Activated CD4-positive, alpha-beta T cell treated with anti-CD3 and anti-CD28 coated beads, Interleukin-2, amount 10 ng/mL, durations not matched to agents 7 days and 5 days (primary cell): ENCODE measurements at regions not wholly inside any gene's neighbourhood (a gene's known extent, or its start where the extent isn't known, plus 50 kb on each side); places are given as distances from the start of the nearest gene placed in this dataset.
A peak's percentile ranks its signal among the peaks of the same experiment; 100 is the strongest.

Experiments
- CTCF ChIA-PET: fragments of 350-600 bp; sonication (Branson Sonifier 250); formaldehyde crosslinking; loops from one replicate; lab custom pipeline; 2021; ENCODE audit warnings: antibody characterized with exemption; lab: Charles Lee
- POLR2A ChIA-PET: fragments of 350-600 bp; sonication (Branson Sonifier 250); formaldehyde crosslinking; loops from one replicate; lab custom pipeline; 2021; ENCODE audit warnings: antibody characterized with exemption; lab: Charles Lee
- DNase-seq: peaks from one replicate; pipeline ENCODE4 v3.0.0-alpha.2; 2020
- H3K27ac Mint-ChIP-seq: one replicate; pipeline ENCODE4 v1.8.0; 2021; ENCODE audit warnings: mild to moderate bottlenecking, moderate library complexity, mixed read lengths
- H3K27me3 Mint-ChIP-seq: one replicate; pipeline ENCODE4 v1.8.0; 2021; ENCODE audit warnings: mixed read lengths
- H3K36me3 Mint-ChIP-seq: one replicate; pipeline ENCODE4 v1.8.0; 2021; ENCODE audit warnings: low read depth, mixed read lengths
- H3K4me1 Mint-ChIP-seq: one replicate; pipeline ENCODE4 v1.8.0; 2021; ENCODE audit warnings: mixed read lengths
- H3K4me3 Mint-ChIP-seq: one replicate; pipeline ENCODE4 v1.8.0; 2021; ENCODE audit warnings: mild to moderate bottlenecking, moderate library complexity, mixed read lengths
- H3K9me3 Mint-ChIP-seq: one replicate; pipeline ENCODE4 v1.8.0; 2021; ENCODE audit warnings: mixed read lengths

- ChIA-PET CTCF (no interaction called here), POLR2A (no interaction called here)
- Mint-ChIP-seq H3K9me3 (no peaks in the 10 kb centered on the region), H3K4me3 (no peak overlapping the region), H3K27ac (no peak overlapping the region), H3K27me3 (no peaks in the 10 kb centered on the region), H3K4me1 (no peaks in the 10 kb centered on the region), H3K36me3 (no peaks in the 10 kb centered on the region)
- no peak for DNase-seq
Measured at GRCh38 chr4:85257817-85258370, 217.1 kb upstream of the ARHGAP24 start.

GRCh38 chr4:85260064-85260463, 214.9 kb upstream of the ARHGAP24 start:
- CTCF ChIA-PET, result no interaction called here
- H3K27me3 Mint-ChIP-seq, result no peaks in the 10 kb centered on the region
- POLR2A ChIA-PET, result no interaction called here
- H3K4me1 Mint-ChIP-seq, result no peaks in the 10 kb centered on the region
- no peak overlapping the region for H3K27ac Mint-ChIP-seq
- no peaks in the 10 kb centered on the region for H3K9me3 Mint-ChIP-seq
- H3K4me3 Mint-ChIP-seq, result no peak overlapping the region
- no peak for DNase-seq
- H3K36me3 Mint-ChIP-seq, result no peaks in the 10 kb centered on the region

- H3K4me1 Mint-ChIP-seq, result no peaks in the 10 kb centered on the region
- H3K36me3 Mint-ChIP-seq, result no peaks in the 10 kb centered on the region
- no peaks in the 10 kb centered on the region for H3K27me3 Mint-ChIP-seq
- DNase-seq, result no peak
- CTCF ChIA-PET, result no interaction called here
- H3K27ac Mint-ChIP-seq, result no peak overlapping the region
- no peak overlapping the region for H3K4me3 Mint-ChIP-seq
- POLR2A ChIA-PET, result no interaction called here
- H3K9me3 Mint-ChIP-seq, result no peaks in the 10 kb centered on the region
Measured at GRCh38 chr4:85265234-85265633, 209.7 kb upstream of the ARHGAP24 start.

GRCh38 chr4:85268188-85268587, 206.8 kb upstream of the ARHGAP24 start:
- DNase-seq, result no peak
- H3K36me3 Mint-ChIP-seq, result no peaks in the 10 kb centered on the region
- no peaks in the 10 kb centered on the region for H3K9me3 Mint-ChIP-seq
- no peak overlapping the region for H3K27ac Mint-ChIP-seq
- ChIA-PET POLR2A (no interaction called here), CTCF (no interaction called here)
- H3K4me1 Mint-ChIP-seq, result no peaks in the 10 kb centered on the region
- H3K27me3 Mint-ChIP-seq, result no peaks in the 10 kb centered on the region
- H3K4me3 Mint-ChIP-seq, result no peak overlapping the region

GRCh38 chr4:85268961-85269360, 206.0 kb upstream of the ARHGAP24 start:
- Mint-ChIP-seq H3K9me3 (peaks cover 3% of the 10 kb centered on the region), H3K4me1 (no peaks in the 10 kb centered on the region), H3K27me3 (no peaks in the 10 kb centered on the region)

GRCh38 chr4:85274955-85275354, 200.0 kb upstream of the ARHGAP24 start:
- H3K27ac Mint-ChIP-seq, result no peak overlapping the region
- no peak for DNase-seq
- ChIA-PET POLR2A (no interaction called here), CTCF (no interaction called here)
- peaks cover 3% of the 10 kb centered on the region for H3K9me3 Mint-ChIP-seq
- H3K27me3 Mint-ChIP-seq, result no peaks in the 10 kb centered on the region
- no peak overlapping the region for H3K4me3 Mint-ChIP-seq
- no peaks in the 10 kb centered on the region for H3K4me1 Mint-ChIP-seq
- H3K36me3 Mint-ChIP-seq, result no peaks in the 10 kb centered on the region

More at GRCh38 chr4:85268961-85269360, 206.0 kb upstream of the ARHGAP24 start:
- Mint-ChIP-seq H3K4me3 (no peak overlapping the region), H3K36me3 (no peaks in the 10 kb centered on the region), H3K27ac (no peak overlapping the region)
- no peak for DNase-seq
- POLR2A ChIA-PET, result no interaction called here
- CTCF ChIA-PET, result no interaction called here

GRCh38 chr4:85280963-85281362, 194.0 kb upstream of the ARHGAP24 start:
- Mint-ChIP-seq H3K4me3 (no peak overlapping the region), H3K27ac (no peak overlapping the region), H3K27me3 (no peaks in the 10 kb centered on the region), H3K36me3 (no peaks in the 10 kb centered on the region), H3K9me3 (peaks cover 3% of the 10 kb centered on the region), H3K4me1 (no peaks in the 10 kb centered on the region)
- CTCF ChIA-PET, result no interaction called here
- POLR2A ChIA-PET, result no interaction called here
- DNase-seq, result no peak

GRCh38 chr4:85291226-85291625, 183.7 kb upstream of the ARHGAP24 start:
- Mint-ChIP-seq H3K9me3 (peaks cover 2% of the 10 kb centered on the region), H3K27ac (no peak overlapping the region), H3K4me3 (no peak overlapping the region), H3K27me3 (no peaks in the 10 kb centered on the region), H3K4me1 (no peaks in the 10 kb centered on the region), H3K36me3 (no peaks in the 10 kb centered on the region)
- DNase-seq, result no peak
- ChIA-PET CTCF (no interaction called here), POLR2A (no interaction called here)

GRCh38 chr4:85298037-85298436, 176.9 kb upstream of the ARHGAP24 start:
- H3K27ac Mint-ChIP-seq, result no peak overlapping the region
- ChIA-PET CTCF (no interaction called here), POLR2A (no interaction called here)

GRCh38 chr4:85302193-85302736, 172.7 kb upstream of the ARHGAP24 start:
- Mint-ChIP-seq H3K4me3 (no peak overlapping the region), H3K36me3 (no peaks in the 10 kb centered on the region), H3K9me3 (no peaks in the 10 kb centered on the region), H3K4me1 (no peaks in the 10 kb centered on the region), H3K27me3 (no peaks in the 10 kb centered on the region), H3K27ac (no peak overlapping the region)
- ChIA-PET POLR2A (no interaction called here), CTCF (no interaction called here)
- no peak for DNase-seq

More at GRCh38 chr4:85298037-85298436, 176.9 kb upstream of the ARHGAP24 start:
- Mint-ChIP-seq H3K4me1 (no peaks in the 10 kb centered on the region), H3K4me3 (no peak overlapping the region), H3K27me3 (no peaks in the 10 kb centered on the region), H3K36me3 (no peaks in the 10 kb centered on the region), H3K9me3 (peaks cover 2% of the 10 kb centered on the region)
- no peak for DNase-seq

GRCh38 chr4:85302756-85303155, 172.2 kb upstream of the ARHGAP24 start:
- Mint-ChIP-seq H3K4me3 (no peak overlapping the region), H3K27me3 (no peaks in the 10 kb centered on the region), H3K9me3 (no peaks in the 10 kb centered on the region), H3K36me3 (no peaks in the 10 kb centered on the region), H3K4me1 (no peaks in the 10 kb centered on the region), H3K27ac (peak overlapping the region; percentile 5)
- POLR2A ChIA-PET, result no interaction called here
- no peak for DNase-seq
- CTCF ChIA-PET, result no interaction called here

GRCh38 chr4:85318415-85318814, 156.5 kb upstream of the ARHGAP24 start:
- no peak overlapping the region for H3K4me3 Mint-ChIP-seq
- no peaks in the 10 kb centered on the region for H3K27me3 Mint-ChIP-seq
- H3K27ac Mint-ChIP-seq, result no peak overlapping the region
- no peaks in the 10 kb centered on the region for H3K4me1 Mint-ChIP-seq
- ChIA-PET CTCF (no interaction called here), POLR2A (no interaction called here)
- no peaks in the 10 kb centered on the region for H3K36me3 Mint-ChIP-seq
- DNase-seq, result no peak
- H3K9me3 Mint-ChIP-seq, result peaks cover 4% of the 10 kb centered on the region

- POLR2A ChIA-PET, result no interaction called here
- peaks cover 3% of the 10 kb centered on the region for H3K9me3 Mint-ChIP-seq
Measured at GRCh38 chr4:85358831-85359230, 116.1 kb upstream of the ARHGAP24 start.

GRCh38 chr4:85362550-85362949, 112.4 kb upstream of the ARHGAP24 start:
- ChIA-PET CTCF (no interaction called here), POLR2A (no interaction called here)
- Mint-ChIP-seq H3K4me3 (no peak overlapping the region), H3K4me1 (no peaks in the 10 kb centered on the region), H3K9me3 (no peaks in the 10 kb centered on the region), H3K27ac (no peak overlapping the region), H3K36me3 (no peaks in the 10 kb centered on the region), H3K27me3 (no peaks in the 10 kb centered on the region)
- DNase-seq, result no peak

More at GRCh38 chr4:85358831-85359230, 116.1 kb upstream of the ARHGAP24 start:
- CTCF ChIA-PET, result no interaction called here
- Mint-ChIP-seq H3K4me1 (no peaks in the 10 kb centered on the region), H3K36me3 (no peaks in the 10 kb centered on the region), H3K4me3 (no peak overlapping the region), H3K27me3 (no peaks in the 10 kb centered on the region), H3K27ac (no peak overlapping the region)
- DNase-seq, result no peak
